ENCODE measurements at regions not wholly inside any gene's neighbourhood (a gene's known extent, or its start where the extent isn't known, plus 50 kb on each side); places are given as distances from the start of the nearest gene placed in this dataset.

DNA sequence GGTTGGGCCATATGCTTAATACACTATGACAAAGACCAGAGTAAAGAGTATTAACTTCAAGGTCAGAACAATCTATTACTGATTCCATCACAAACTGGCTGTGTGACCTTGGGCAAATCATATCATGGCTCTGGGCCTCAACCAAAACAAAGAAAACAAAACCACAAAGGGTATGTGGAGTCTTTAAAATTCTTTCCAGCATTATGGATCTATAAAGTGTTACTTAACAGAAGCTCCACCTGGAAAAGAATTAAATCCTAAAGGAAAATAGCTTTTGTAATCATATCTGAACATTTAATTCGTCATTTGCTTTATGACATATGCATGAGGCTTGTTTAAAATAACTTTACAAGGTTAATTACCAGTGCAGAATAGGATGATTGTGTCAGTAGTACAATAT, 265.5 kb downstream of the SATB1 start:
- Histone ChIP-seq H3K36me3 (ENCODE audit: insufficient read depth, low read length) (no peaks in the 10 kb centered on the region), H3K4me3 (ENCODE audit: insufficient read depth, low read depth, low read length) (no peak overlapping the region), H3K9me3 (ENCODE audit: insufficient read depth, low read depth, low read length) (no peaks in the 10 kb centered on the region), H3K4me1 (ENCODE audit: insufficient read depth, low read length) (no peaks in the 10 kb centered on the region), H3K79me2 (ENCODE audit: insufficient read depth, low read length) (no peaks in the 10 kb centered on the region), H3K4me2 (ENCODE audit: low read length) (no peak overlapping the region), H3K9ac (ENCODE audit: low read length) (no peak overlapping the region), H2AFZ (ENCODE audit: low read depth, low read length) (no peak overlapping the region), H4K20me1 (ENCODE audit: insufficient read depth, low read length) (no peaks in the 10 kb centered on the region), H3K27me3 (ENCODE audit: insufficient read depth, low read length) (no peaks in the 10 kb centered on the region), H3K27ac (ENCODE audit: low read depth, low read length) (no peak overlapping the region)
- H3K4me3 Mint-ChIP-seq (ENCODE audit: unreplicated experiment), result no peak overlapping the region
- H3K36me3 Mint-ChIP-seq (ENCODE audit: low read depth, unreplicated experiment), result no peaks in the 10 kb centered on the region
- H3K9me3 Mint-ChIP-seq (ENCODE audit: unreplicated experiment), result no peaks in the 10 kb centered on the region
- DNase-seq (ENCODE audit: low read depth) (no peak), FAIRE-seq (no peak)
- TF ChIP-seq, protein P1, sequence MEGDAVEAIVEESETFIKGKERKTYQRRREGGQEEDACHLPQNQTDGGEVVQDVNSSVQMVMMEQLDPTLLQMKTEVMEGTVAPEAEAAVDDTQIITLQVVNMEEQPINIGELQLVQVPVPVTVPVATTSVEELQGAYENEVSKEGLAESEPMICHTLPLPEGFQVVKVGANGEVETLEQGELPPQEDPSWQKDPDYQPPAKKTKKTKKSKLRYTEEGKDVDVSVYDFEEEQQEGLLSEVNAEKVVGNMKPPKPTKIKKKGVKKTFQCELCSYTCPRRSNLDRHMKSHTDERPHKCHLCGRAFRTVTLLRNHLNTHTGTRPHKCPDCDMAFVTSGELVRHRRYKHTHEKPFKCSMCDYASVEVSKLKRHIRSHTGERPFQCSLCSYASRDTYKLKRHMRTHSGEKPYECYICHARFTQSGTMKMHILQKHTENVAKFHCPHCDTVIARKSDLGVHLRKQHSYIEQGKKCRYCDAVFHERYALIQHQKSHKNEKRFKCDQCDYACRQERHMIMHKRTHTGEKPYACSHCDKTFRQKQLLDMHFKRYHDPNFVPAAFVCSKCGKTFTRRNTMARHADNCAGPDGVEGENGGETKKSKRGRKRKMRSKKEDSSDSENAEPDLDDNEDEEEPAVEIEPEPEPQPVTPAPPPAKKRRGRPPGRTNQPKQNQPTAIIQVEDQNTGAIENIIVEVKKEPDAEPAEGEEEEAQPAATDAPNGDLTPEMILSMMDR (IDR thresholded peaks at IDR 0.05; ENCODE audit: insufficient read depth, low read depth, low read length), result no peak
- no peak overlapping the region for H3K27ac Mint-ChIP-seq (ENCODE audit: unreplicated experiment)
- H3K4me1 Mint-ChIP-seq (ENCODE audit: low read depth, unreplicated experiment), result no peaks in the 10 kb centered on the region
- peaks cover 3% of the 10 kb centered on the region for H3K27me3 Mint-ChIP-seq (ENCODE audit: low read depth, unreplicated experiment)

DNA sequence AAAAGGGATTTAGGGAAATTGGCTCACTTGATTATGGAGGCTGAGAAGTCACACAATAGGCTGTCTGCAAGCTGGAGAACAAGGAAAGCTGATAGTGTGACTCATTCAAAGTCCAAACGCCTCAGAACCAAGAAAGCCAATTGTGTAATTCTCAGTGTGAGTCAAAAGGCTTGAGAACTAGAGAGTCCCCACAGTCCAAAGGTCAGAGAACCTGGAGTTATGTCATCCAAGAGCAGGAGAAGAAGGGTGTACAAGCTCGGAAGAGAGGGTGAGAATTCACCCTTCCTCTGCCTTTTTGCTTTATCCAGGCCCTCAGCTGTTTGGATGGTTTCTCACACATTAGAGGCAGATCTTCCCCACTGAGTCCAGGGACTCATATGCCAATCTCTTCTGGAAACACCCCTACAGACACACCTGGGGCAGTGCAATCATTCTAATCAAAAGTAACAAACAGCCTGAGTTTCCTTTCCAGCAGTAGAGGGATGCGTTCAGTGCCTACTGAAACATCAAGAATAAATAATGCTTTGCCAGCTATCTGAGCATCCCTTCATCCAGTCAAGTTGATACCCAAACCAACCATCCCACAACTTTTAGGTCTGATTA, 271.5 kb downstream of the SATB1 start:
- Histone ChIP-seq H3K27me3 (ENCODE audit: insufficient read depth, low read length) (no peaks in the 10 kb centered on the region), H3K9ac (ENCODE audit: low read length) (no peak overlapping the region), H3K4me2 (ENCODE audit: low read length) (no peak overlapping the region), H3K9me3 (ENCODE audit: insufficient read depth, low read depth, low read length) (no peaks in the 10 kb centered on the region), H3K4me1 (ENCODE audit: insufficient read depth, low read length) (peaks cover 6% of the 10 kb centered on the region), H3K36me3 (ENCODE audit: insufficient read depth, low read length) (no peaks in the 10 kb centered on the region), H4K20me1 (ENCODE audit: insufficient read depth, low read length) (no peaks in the 10 kb centered on the region), H3K79me2 (ENCODE audit: insufficient read depth, low read length) (no peaks in the 10 kb centered on the region), H2AFZ (ENCODE audit: low read depth, low read length) (no peak overlapping the region), H3K4me3 (ENCODE audit: insufficient read depth, low read depth, low read length) (no peak overlapping the region), H3K27ac (ENCODE audit: low read depth, low read length) (no peak overlapping the region)
- peak; percentile 20 for FAIRE-seq
- Mint-ChIP-seq H3K36me3 (ENCODE audit: low read depth, unreplicated experiment) (no peaks in the 10 kb centered on the region), H3K4me1 (ENCODE audit: low read depth, unreplicated experiment) (peaks cover 15% of the 10 kb centered on the region), H3K4me3 (ENCODE audit: unreplicated experiment) (no peak overlapping the region), H3K9me3 (ENCODE audit: unreplicated experiment) (no peaks in the 10 kb centered on the region), H3K27ac (ENCODE audit: unreplicated experiment) (no peak overlapping the region), H3K27me3 (ENCODE audit: low read depth, unreplicated experiment) (no peaks in the 10 kb centered on the region)
- DNase-seq (ENCODE audit: low read depth), result peak; percentile 77
- TF ChIP-seq EZH2 (IDR thresholded peaks at IDR 0.05; ENCODE audit: insufficient read depth, low read length), result no peak
- TF ChIP-seq, protein P1 (IDR thresholded peaks at IDR 0.05; ENCODE audit: insufficient read depth, low read depth, low read length), result no peak

DNA sequence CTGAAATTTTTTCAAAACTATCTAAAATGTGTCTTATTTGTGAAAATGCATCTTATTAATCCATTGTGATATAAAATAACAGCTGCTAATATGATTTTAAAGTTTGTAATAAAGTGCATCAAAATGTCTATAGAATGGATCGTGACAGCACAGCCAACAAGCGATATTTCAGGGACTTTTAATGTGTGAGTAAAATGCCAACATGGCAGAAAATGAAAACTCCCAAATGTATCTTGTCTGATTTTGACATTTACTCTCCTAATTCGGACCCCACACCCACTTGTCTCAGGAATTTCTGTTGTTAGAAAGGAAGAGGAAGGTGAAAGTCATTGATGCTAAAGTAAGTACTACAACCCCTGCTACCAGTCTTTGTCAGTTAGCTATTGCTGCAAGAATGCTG, 273.9 kb downstream of the SATB1 start:
- Mint-ChIP-seq H3K4me1 (ENCODE audit: low read depth, unreplicated experiment) (peaks cover 15% of the 10 kb centered on the region), H3K27ac (ENCODE audit: unreplicated experiment) (no peak overlapping the region), H3K27me3 (ENCODE audit: low read depth, unreplicated experiment) (no peaks in the 10 kb centered on the region), H3K9me3 (ENCODE audit: unreplicated experiment) (no peaks in the 10 kb centered on the region), H3K4me3 (ENCODE audit: unreplicated experiment) (no peak overlapping the region), H3K36me3 (ENCODE audit: low read depth, unreplicated experiment) (no peaks in the 10 kb centered on the region)
- FAIRE-seq (no peak), DNase-seq (ENCODE audit: low read depth) (no peak)
- Histone ChIP-seq H3K9me3 (ENCODE audit: insufficient read depth, low read depth, low read length) (no peaks in the 10 kb centered on the region), H2AFZ (ENCODE audit: low read depth, low read length) (no peak overlapping the region), H4K20me1 (ENCODE audit: insufficient read depth, low read length) (no peaks in the 10 kb centered on the region), H3K36me3 (ENCODE audit: insufficient read depth, low read length) (no peaks in the 10 kb centered on the region), H3K27ac (ENCODE audit: low read depth, low read length) (no peak overlapping the region), H3K4me1 (ENCODE audit: insufficient read depth, low read length) (peaks cover 6% of the 10 kb centered on the region), H3K79me2 (ENCODE audit: insufficient read depth, low read length) (no peaks in the 10 kb centered on the region), H3K4me3 (ENCODE audit: insufficient read depth, low read depth, low read length) (no peak overlapping the region), H3K9ac (ENCODE audit: low read length) (no peak overlapping the region), H3K4me2 (ENCODE audit: low read length) (no peak overlapping the region), H3K27me3 (ENCODE audit: insufficient read depth, low read length) (no peaks in the 10 kb centered on the region)
- TF ChIP-seq, protein P1 (IDR thresholded peaks at IDR 0.05; ENCODE audit: insufficient read depth, low read depth, low read length), result no peak
- TF ChIP-seq EZH2 (IDR thresholded peaks at IDR 0.05; ENCODE audit: insufficient read depth, low read length), result no peak

Measured in astrocyte (in vitro differentiated cells and primary cell).